ENCODE measurements at regions not wholly inside any gene's neighbourhood (a gene's known extent, or its start where the extent isn't known, plus 50 kb on each side); places are given as distances from the start of the nearest gene placed in this dataset.

- Mint-ChIP-seq H3K4me3 (no peak overlapping the region), H3K36me3 (no peaks in the 10 kb centered on the region), H3K27ac (no peak overlapping the region), H3K9me3 (peaks cover 3% of the 10 kb centered on the region), H3K4me1 (no peaks in the 10 kb centered on the region)
- DNase-seq (ENCODE audit: low spot score in 2 of 2) (no peak), ATAC-seq (no peak)
Observed at GRCh38 chr12:23168459-23168858, 543.5 kb downstream of the ETNK1 start.

- no peak overlapping the region for H3K4me3 Mint-ChIP-seq
- DNase-seq (ENCODE audit: low spot score in 2 of 2): no peak
- no peak overlapping the region for H3K27ac Mint-ChIP-seq
- H3K4me1 Mint-ChIP-seq: no peaks in the 10 kb centered on the region
- H3K36me3 Mint-ChIP-seq: no peaks in the 10 kb centered on the region
- peaks cover 6% of the 10 kb centered on the region for H3K9me3 Mint-ChIP-seq
- ATAC-seq: no peak
Observed at GRCh38 chr12:23169012-23169695, 544.2 kb downstream of the ETNK1 start.

- DNase-seq (ENCODE audit: low spot score in 2 of 2): no peak
- H3K4me3 Mint-ChIP-seq: no peak overlapping the region
- no peaks in the 10 kb centered on the region for H3K4me1 Mint-ChIP-seq
- H3K36me3 Mint-ChIP-seq: no peaks in the 10 kb centered on the region
- peaks cover 7% of the 10 kb centered on the region for H3K9me3 Mint-ChIP-seq
- no peak overlapping the region for H3K27ac Mint-ChIP-seq
- no peak for ATAC-seq
Observed at GRCh38 chr12:23169696-23170013, 544.7 kb downstream of the ETNK1 start.

GRCh38 chr12:23174917-23175316 lies 549.9 kb downstream of the ETNK1 start:
- Mint-ChIP-seq H3K36me3 (no peaks in the 10 kb centered on the region), H3K9me3 (peaks cover 4% of the 10 kb centered on the region), H3K27ac (no peak overlapping the region), H3K4me3 (no peak overlapping the region), H3K4me1 (no peaks in the 10 kb centered on the region)
- no peak for DNase-seq (ENCODE audit: low spot score in 2 of 2)
- no peak for ATAC-seq

GRCh38 chr12:23185346-23185745 lies 560.4 kb downstream of the ETNK1 start:
- no peak for ATAC-seq
- H3K27ac Mint-ChIP-seq: no peak overlapping the region
- H3K36me3 Mint-ChIP-seq: no peaks in the 10 kb centered on the region
- H3K9me3 Mint-ChIP-seq: no peaks in the 10 kb centered on the region
- H3K4me1 Mint-ChIP-seq: no peaks in the 10 kb centered on the region
- H3K4me3 Mint-ChIP-seq: no peak overlapping the region
- no peak for DNase-seq (ENCODE audit: low spot score in 2 of 2)

- DNase-seq (ENCODE audit: low spot score in 2 of 2) (no peak), ATAC-seq (no peak)
- no peaks in the 10 kb centered on the region for H3K4me1 Mint-ChIP-seq
- no peaks in the 10 kb centered on the region for H3K36me3 Mint-ChIP-seq
- no peak overlapping the region for H3K4me3 Mint-ChIP-seq
- H3K27ac Mint-ChIP-seq: no peak overlapping the region
- H3K9me3 Mint-ChIP-seq: no peaks in the 10 kb centered on the region
Observed at GRCh38 chr12:23186950-23187349, 562.0 kb downstream of the ETNK1 start.

- Mint-ChIP-seq H3K4me3 (no peak overlapping the region), H3K9me3 (no peaks in the 10 kb centered on the region), H3K4me1 (no peaks in the 10 kb centered on the region), H3K36me3 (no peaks in the 10 kb centered on the region), H3K27ac (no peak overlapping the region)
- ATAC-seq: no peak
- DNase-seq (ENCODE audit: low spot score in 2 of 2): no peak
Observed at GRCh38 chr12:23193552-23193951, 568.6 kb downstream of the ETNK1 start.

- H3K9me3 Mint-ChIP-seq: no peaks in the 10 kb centered on the region
Observed at GRCh38 chr12:23197266-23197665, 572.3 kb downstream of the ETNK1 start.

GRCh38 chr12:23202728-23203127 lies 577.8 kb downstream of the ETNK1 start:
- Mint-ChIP-seq H3K36me3 (no peaks in the 10 kb centered on the region), H3K9me3 (no peaks in the 10 kb centered on the region), H3K4me1 (no peaks in the 10 kb centered on the region), H3K27ac (no peak overlapping the region), H3K4me3 (no peak overlapping the region)
- ATAC-seq (no peak), DNase-seq (ENCODE audit: low spot score in 2 of 2) (no peak)

More at GRCh38 chr12:23197266-23197665, 572.3 kb downstream of the ETNK1 start:
- Mint-ChIP-seq H3K4me3 (no peak overlapping the region), H3K4me1 (no peaks in the 10 kb centered on the region), H3K27ac (no peak overlapping the region), H3K36me3 (no peaks in the 10 kb centered on the region)
- ATAC-seq (no peak), DNase-seq (ENCODE audit: low spot score in 2 of 2) (no peak)

- no peaks in the 10 kb centered on the region for H3K36me3 Mint-ChIP-seq
- no peaks in the 10 kb centered on the region for H3K9me3 Mint-ChIP-seq
- no peak overlapping the region for H3K4me3 Mint-ChIP-seq
- H3K4me1 Mint-ChIP-seq: no peaks in the 10 kb centered on the region
- ATAC-seq (peak; percentile 69), DNase-seq (ENCODE audit: low spot score in 2 of 2) (no peak)
- no peak overlapping the region for H3K27ac Mint-ChIP-seq
Observed at GRCh38 chr12:23204933-23205778, 580.2 kb downstream of the ETNK1 start.

- H3K36me3 Mint-ChIP-seq: no peaks in the 10 kb centered on the region
- no peak overlapping the region for H3K4me3 Mint-ChIP-seq
- no peaks in the 10 kb centered on the region for H3K4me1 Mint-ChIP-seq
- no peak for DNase-seq (ENCODE audit: low spot score in 2 of 2)
- H3K27ac Mint-ChIP-seq: no peak overlapping the region
- ATAC-seq: no peak
- peaks cover 2% of the 10 kb centered on the region for H3K9me3 Mint-ChIP-seq
Observed at GRCh38 chr12:23209793-23210192, 584.8 kb downstream of the ETNK1 start.

- Mint-ChIP-seq H3K4me1 (no peaks in the 10 kb centered on the region), H3K9me3 (peaks cover 9% of the 10 kb centered on the region), H3K4me3 (no peak overlapping the region), H3K27ac (no peak overlapping the region), H3K36me3 (no peaks in the 10 kb centered on the region)
- no peak for DNase-seq (ENCODE audit: low spot score in 2 of 2)
- ATAC-seq: no peak
Observed at GRCh38 chr12:23210573-23210972, 585.6 kb downstream of the ETNK1 start.

GRCh38 chr12:23211384-23212320 lies 586.7 kb downstream of the ETNK1 start:
- DNase-seq (ENCODE audit: low spot score in 2 of 2) (no peak), ATAC-seq (no peak)
- Mint-ChIP-seq H3K36me3 (no peaks in the 10 kb centered on the region), H3K9me3 (peaks cover 10% of the 10 kb centered on the region), H3K4me1 (no peaks in the 10 kb centered on the region), H3K4me3 (no peak overlapping the region), H3K27ac (no peak overlapping the region)

- ATAC-seq: no peak
- Mint-ChIP-seq H3K9me3 (peaks cover 10% of the 10 kb centered on the region), H3K4me3 (no peak overlapping the region), H3K4me1 (no peaks in the 10 kb centered on the region), H3K36me3 (no peaks in the 10 kb centered on the region), H3K27ac (no peak overlapping the region)
- DNase-seq (ENCODE audit: low spot score in 2 of 2): no peak
Observed at GRCh38 chr12:23217158-23217557, 592.2 kb downstream of the ETNK1 start.

GRCh38 chr12:23217667-23218066 lies 592.7 kb downstream of the ETNK1 start:
- H3K4me3 Mint-ChIP-seq: no peak overlapping the region
- ATAC-seq (no peak), DNase-seq (ENCODE audit: low spot score in 2 of 2) (no peak)
- no peaks in the 10 kb centered on the region for H3K36me3 Mint-ChIP-seq
- H3K9me3 Mint-ChIP-seq: peaks cover 10% of the 10 kb centered on the region
- no peak overlapping the region for H3K27ac Mint-ChIP-seq
- no peaks in the 10 kb centered on the region for H3K4me1 Mint-ChIP-seq

Measured in stimulated activated effector memory CD8-positive, alpha-beta T cell treated with anti-CD3 and anti-CD28 coated beads, Interleukin-12 subunit alpha, Interleukin-12 subunit beta, amount 100 ng/mL, for 72 hours (primary cell).